Loucy (cell line): ENCODE measurements at regions not wholly inside any gene's neighbourhood (a gene's known extent, or its start where the extent isn't known, plus 50 kb on each side); places are given as distances from the start of the nearest gene placed in this dataset.

Source experiments
- CTCF ChIP-seq: fragments of 200-600 bp; sonication (generic); conservative IDR thresholded peaks from 2 replicates; pipeline ENCODE4 v1.5.1; 2014; ENCODE audit warnings: mild to moderate bottlenecking, antibody characterized with exemption, low read length
- EZH2phosphoT487 ChIP-seq: fragments of 200-600 bp; IDR thresholded peaks from 2 replicates; pipeline ENCODE4 v1.6.1; 2018; ENCODE audit warnings: antibody characterized with exemption, mild to moderate bottlenecking, moderate library complexity, borderline replicate concordance

- no peak for TF ChIP-seq CTCF
- no peak for TF ChIP-seq EZH2phosphoT487
Measured at GRCh38 chr6:16058929-16059345, 69.9 kb upstream of the MYLIP start.
